GM19239 (cell line): ENCODE measurements at regions not wholly inside any gene's neighbourhood (a gene's known extent, or its start where the extent isn't known, plus 50 kb on each side); places are given as distances from the start of the nearest gene placed in this dataset.
"Not testable (repeated sequence)": the region's sequence is repeated elsewhere in the genome, so short reads cannot be mapped to it uniquely, and the experiment has no call there.

Source experiments
- DNase-seq: peaks from one replicate; pipeline ENCODE4 v3.0.0; 2011; ENCODE audit warnings: low spot score; ENCODE audit not compliant: insufficient read length
- FAIRE-seq: peaks from 2 replicates; lab custom pipeline; 2011; peaks lifted over from hg19 to GRCh38; lab: Jason Lieb, UNC

- FAIRE-seq (no peak), DNase-seq (no peak)
These were observed 159.8 kb downstream of the DPY19L2 start for GRCh38 chr12:63508543-63508942.

- FAIRE-seq = no peak
These were observed 168.7 kb downstream of the DPY19L2 start for GRCh38 chr12:63499567-63499966.

GRCh38 chr12:63498239-63498638 lies 170.1 kb downstream of the DPY19L2 start:
- DNase-seq = no peak
- no peak for FAIRE-seq

More at GRCh38 chr12:63499567-63499966, 168.7 kb downstream of the DPY19L2 start:
- no peak for DNase-seq

- no peak for DNase-seq
- no peak for FAIRE-seq
These were observed 171.6 kb downstream of the DPY19L2 start for GRCh38 chr12:63496654-63497053.

- no peak for FAIRE-seq
- DNase-seq = no peak
These were observed 172.3 kb downstream of the DPY19L2 start for GRCh38 chr12:63495974-63496373.

GRCh38 chr12:63493357-63493756 lies 174.9 kb downstream of the DPY19L2 start:
- not testable (repeated sequence) for DNase-seq, FAIRE-seq

- DNase-seq (no peak), FAIRE-seq (no peak)
These were observed 188.1 kb downstream of the DPY19L2 start for GRCh38 chr12:63480186-63480585.

GRCh38 chr12:63470161-63470560 lies 198.1 kb downstream of the DPY19L2 start:
- DNase-seq (no peak), FAIRE-seq (no peak)

- FAIRE-seq (no peak), DNase-seq (no peak)
These were observed 200.3 kb downstream of the DPY19L2 start for GRCh38 chr12:63467951-63468350.

- no peak for FAIRE-seq
These were observed 210.4 kb downstream of the DPY19L2 start for GRCh38 chr12:63457857-63458256.

GRCh38 chr12:63457428-63457827 lies 210.9 kb downstream of the DPY19L2 start:
- FAIRE-seq (no peak), DNase-seq (no peak)

More at GRCh38 chr12:63457857-63458256, 210.4 kb downstream of the DPY19L2 start:
- no peak for DNase-seq

- DNase-seq = no peak
- FAIRE-seq = no peak
These were observed 217.5 kb downstream of the DPY19L2 start for GRCh38 chr12:63450816-63451215.

GRCh38 chr12:63450334-63450733 lies 218.0 kb downstream of the DPY19L2 start:
- no peak for DNase-seq
- no peak for FAIRE-seq

GRCh38 chr12:63445224-63445880 lies 222.9 kb downstream of the DPY19L2 start:
- no peak for DNase-seq
- FAIRE-seq = no peak

GRCh38 chr12:63440048-63440447 lies 228.2 kb downstream of the DPY19L2 start:
- FAIRE-seq = no peak
- DNase-seq = no peak

- DNase-seq, FAIRE-seq: not testable (repeated sequence)
These were observed 233.9 kb downstream of the DPY19L2 start for GRCh38 chr12:63434384-63434783.

- not testable (repeated sequence) for DNase-seq, FAIRE-seq
These were observed 240.3 kb downstream of the DPY19L2 start for GRCh38 chr12:63427969-63428368.

- FAIRE-seq, DNase-seq: not testable (repeated sequence)
These were observed 241.3 kb downstream of the DPY19L2 start for GRCh38 chr12:63427029-63427428.

GRCh38 chr12:63424671-63425070 lies 243.6 kb downstream of the DPY19L2 start:
- no peak for FAIRE-seq
- DNase-seq = no peak

- DNase-seq = no peak
These were observed 244.5 kb downstream of the DPY19L2 start for GRCh38 chr12:63423839-63424238.

GRCh38 chr12:63420206-63420644 lies 248.1 kb downstream of the DPY19L2 start:
- FAIRE-seq (peak; percentile 86), DNase-seq (peak; percentile 24)

More at GRCh38 chr12:63423839-63424238, 244.5 kb downstream of the DPY19L2 start:
- no peak for FAIRE-seq

GRCh38 chr12:63419154-63419553 lies 249.1 kb downstream of the DPY19L2 start:
- no peak for DNase-seq
- FAIRE-seq = no peak
